A673 (cell line): ENCODE measurements at regions not wholly inside any gene's neighbourhood (a gene's known extent, or its start where the extent isn't known, plus 50 kb on each side); places are given as distances from the start of the nearest gene placed in this dataset.

Experiments used
- BruUV-seq: library from RNA; stranded (reverse); fragments of 400-500 nt; replicated peaks from 2 replicates; lab custom pipeline; 2021; lab: Mats Ljungman, UMichigan
- CTCF ChIA-PET: fragments of 300-600 bp; sonication (Branson Sonifier 250); formaldehyde crosslinking; loops from one replicate; lab custom pipeline; 2022; ENCODE audit warnings: antibody characterized with exemption; lab: Charles Lee
- POLR2A ChIA-PET: fragments of 300-600 bp; sonication (Branson Sonifier 250); formaldehyde crosslinking; loops from one replicate; lab custom pipeline; 2022; ENCODE audit warnings: antibody characterized with exemption; ENCODE audit not compliant: low non-redundant PET; lab: Charles Lee
- DNase-seq: peaks from one replicate; pipeline ENCODE4 v3.0.0-alpha.2; 2015; ENCODE audit warnings: low spot score
- H3K27ac ChIP-seq: fragments of 200-600 bp; sonication (generic); 2 replicates; pipeline ENCODE4 v1.5.1; 2016; ENCODE audit warnings: mixed run types, low read depth, mild to moderate bottlenecking, mixed read lengths, antibody characterized with exemption, low read length; ENCODE audit not compliant: poor library complexity, severe bottlenecking
- H3K27me3 ChIP-seq: fragments of 200-600 bp; sonication (generic); replicated peaks from 2 replicates; pipeline ENCODE4 v1.6.1; 2017; ENCODE audit warnings: mixed run types, low read depth, mild to moderate bottlenecking, mixed read lengths, antibody characterized with exemption, low read length; ENCODE audit not compliant: insufficient read depth, poor library complexity
- H3K36me3 ChIP-seq: fragments of 200-600 bp; sonication (generic); 2 replicates; pipeline ENCODE4 v1.6.1; 2016; ENCODE audit warnings: mixed run types, mild to moderate bottlenecking, mixed read lengths, antibody characterized with exemption, low read length; ENCODE audit not compliant: insufficient read depth, poor library complexity, severe bottlenecking
- H3K4me1 ChIP-seq: fragments of 200-600 bp; sonication (generic); 2 replicates; pipeline ENCODE4 v1.6.1; 2017; ENCODE audit warnings: mixed run types, mild to moderate bottlenecking, mixed read lengths, antibody characterized with exemption, low read length; ENCODE audit not compliant: insufficient read depth, poor library complexity, severe bottlenecking
- H3K4me3 ChIP-seq: fragments of 200-600 bp; sonication (generic); 2 replicates; pipeline ENCODE4 v1.5.1; 2016; ENCODE audit warnings: low read depth, mixed run types, mild to moderate bottlenecking, mixed read lengths, low read length; ENCODE audit not compliant: poor library complexity, severe bottlenecking
- H3K9me3 ChIP-seq: fragments of 200-600 bp; sonication (generic); 2 replicates; pipeline ENCODE4 v1.6.1; 2016; ENCODE audit warnings: mixed run types, low read depth, mild to moderate bottlenecking, mixed read lengths, antibody characterized with exemption, low read length; ENCODE audit not compliant: poor library complexity, severe bottlenecking
- CTCF ChIP-seq: fragments of 300-800, 200-600 bp; sonication (generic); conservative IDR thresholded peaks from 2 replicates; pipeline ENCODE4 v1.5.1; 2017; ENCODE audit warnings: low read depth, mild to moderate bottlenecking, antibody characterized with exemption, low read length, moderate library complexity, mixed read lengths
- EZH2 ChIP-seq: fragments of 200-600 bp; sonication (generic); IDR thresholded peaks from 2 replicates; pipeline ENCODE4 v1.6.1; 2017; ENCODE audit warnings: borderline replicate concordance, low read depth, mild to moderate bottlenecking, mixed read lengths, antibody characterized with exemption, low read length; ENCODE audit not compliant: poor library complexity, severe bottlenecking
- intact Hi-C: fragments of 100-400 bp; cut with micrococcal nuclease; formaldehyde crosslinking; loops from one replicate; pipeline ENCODE4 v1.10.0; 2022; ENCODE audit not compliant: unreplicated experiment

- no TSS peak for BruUV-seq
- DNase-seq: no peak
- intact Hi-C loops: no loop called here
- no peaks in the 10 kb centered on the region for H3K9me3 ChIP-seq
- POLR2A ChIA-PET: no interaction called here
- H3K36me3 ChIP-seq: no peaks in the 10 kb centered on the region
- no peak overlapping the region for H3K4me3 ChIP-seq
- CTCF ChIA-PET: no interaction called here
- H3K27ac ChIP-seq: no peak overlapping the region
- H3K27me3 ChIP-seq: no peaks in the 10 kb centered on the region
- no peak for TF ChIP-seq EZH2
- no peak for TF ChIP-seq CTCF
- peaks cover 4% of the 10 kb centered on the region for H3K4me1 ChIP-seq
Measured at GRCh38 chr6:14837435-14837834, 408.4 kb upstream of the JARID2 start.

GRCh38 chr6:14838133-14838583 is 407.7 kb upstream of the JARID2 start:
- ChIA-PET CTCF (interaction anchor here (0.6 kb wide), 1 partner anchor 487 kb away, joined by 3 read pairs; no protein-coding TSS in a partner anchor), POLR2A (no interaction called here)
- no peaks in the 10 kb centered on the region for H3K27me3 ChIP-seq
- H3K36me3 ChIP-seq: no peaks in the 10 kb centered on the region
- no peak overlapping the region for H3K27ac ChIP-seq
- intact Hi-C loops: no loop called here
- H3K9me3 ChIP-seq: no peaks in the 10 kb centered on the region
- no peak overlapping the region for H3K4me3 ChIP-seq
- peaks cover 6% of the 10 kb centered on the region for H3K4me1 ChIP-seq
- no TSS peak for BruUV-seq
- DNase-seq: no peak
- no peak for TF ChIP-seq CTCF
- no peak for TF ChIP-seq EZH2

- intact Hi-C loops: no loop called here
- BruUV-seq: no TSS peak
- Histone ChIP-seq H3K36me3 (no peaks in the 10 kb centered on the region), H3K4me1 (peaks cover 6% of the 10 kb centered on the region), H3K4me3 (no peak overlapping the region), H3K27me3 (no peaks in the 10 kb centered on the region), H3K9me3 (no peaks in the 10 kb centered on the region), H3K27ac (no peak overlapping the region)
- POLR2A ChIA-PET: no interaction called here
- DNase-seq: no peak
- CTCF ChIA-PET: no interaction called here
- TF ChIP-seq EZH2: no peak
Measured at GRCh38 chr6:14841901-14842421, 403.9 kb upstream of the JARID2 start.

- no TSS peak for BruUV-seq
Measured at GRCh38 chr6:14844411-14844810, 401.5 kb upstream of the JARID2 start.

More at GRCh38 chr6:14844411-14844810, 401.5 kb upstream of the JARID2 start:
- Histone ChIP-seq H3K27ac (no peak overlapping the region), H3K36me3 (no peaks in the 10 kb centered on the region), H3K4me3 (no peak overlapping the region), H3K9me3 (no peaks in the 10 kb centered on the region), H3K27me3 (no peaks in the 10 kb centered on the region), H3K4me1 (peaks cover 6% of the 10 kb centered on the region)
- intact Hi-C loops: no loop called here
- no peak for TF ChIP-seq EZH2
- TF ChIP-seq CTCF: no peak
- POLR2A ChIA-PET: no interaction called here
- CTCF ChIA-PET: no interaction called here
- no peak for DNase-seq
